ENCODE measurements at regions not wholly inside any gene's neighbourhood (a gene's known extent, or its start where the extent isn't known, plus 50 kb on each side); places are given as distances from the start of the nearest gene placed in this dataset.
"Not testable (repeated sequence)": the region's sequence is repeated elsewhere in the genome, so short reads cannot be mapped to it uniquely, and the experiment has no call there.

GRCh38 chr10:100628061-100628460, 92.3 kb downstream of the HIF1AN start:
- no peak overlapping the region for H3K4me3 Mint-ChIP-seq
- no peaks in the 10 kb centered on the region for H3K4me1 Mint-ChIP-seq (ENCODE audit: low read depth)
- H3K27ac Mint-ChIP-seq, result no peak overlapping the region
- H3K9me3 Mint-ChIP-seq, result no peaks in the 10 kb centered on the region
- peaks cover 55% of the 10 kb centered on the region for H3K27me3 Mint-ChIP-seq
- DNase-seq, result no peak
- H3K36me3 Mint-ChIP-seq (ENCODE audit: low read depth), result no peaks in the 10 kb centered on the region

GRCh38 chr10:100631192-100631591, 95.4 kb downstream of the HIF1AN start:
- Mint-ChIP-seq H3K4me3 (no peak overlapping the region), H3K4me1 (ENCODE audit: low read depth) (no peaks in the 10 kb centered on the region), H3K36me3 (ENCODE audit: low read depth) (no peaks in the 10 kb centered on the region), H3K9me3 (no peaks in the 10 kb centered on the region), H3K27ac (no peak overlapping the region), H3K27me3 (peaks cover 39% of the 10 kb centered on the region)
- DNase-seq, result no peak

GRCh38 chr10:100632027-100632426, 96.3 kb downstream of the HIF1AN start:
- no peak overlapping the region for H3K4me3 Mint-ChIP-seq
- no peaks in the 10 kb centered on the region for H3K9me3 Mint-ChIP-seq
- peaks cover 38% of the 10 kb centered on the region for H3K27me3 Mint-ChIP-seq
- H3K36me3 Mint-ChIP-seq (ENCODE audit: low read depth), result no peaks in the 10 kb centered on the region
- no peak for DNase-seq
- H3K27ac Mint-ChIP-seq, result no peak overlapping the region
- H3K4me1 Mint-ChIP-seq (ENCODE audit: low read depth), result no peaks in the 10 kb centered on the region

GRCh38 chr10:100634034-100634433, 98.3 kb downstream of the HIF1AN start:
- DNase-seq, result no peak
- Mint-ChIP-seq H3K27ac (no peak overlapping the region), H3K27me3 (peaks cover 47% of the 10 kb centered on the region), H3K4me3 (no peak overlapping the region), H3K4me1 (ENCODE audit: low read depth) (no peaks in the 10 kb centered on the region), H3K9me3 (no peaks in the 10 kb centered on the region), H3K36me3 (ENCODE audit: low read depth) (no peaks in the 10 kb centered on the region)

- no peaks in the 10 kb centered on the region for H3K36me3 Mint-ChIP-seq (ENCODE audit: low read depth)
- peaks cover 1% of the 10 kb centered on the region for H3K4me1 Mint-ChIP-seq (ENCODE audit: low read depth)
- no peaks in the 10 kb centered on the region for H3K9me3 Mint-ChIP-seq
- no peak overlapping the region for H3K27ac Mint-ChIP-seq
- H3K27me3 Mint-ChIP-seq, result peaks cover 67% of the 10 kb centered on the region
- DNase-seq, result no peak
- no peak overlapping the region for H3K4me3 Mint-ChIP-seq
Measured at GRCh38 chr10:100636848-100637553, 101.3 kb downstream of the HIF1AN start.

GRCh38 chr10:100637785-100638184, 102.0 kb downstream of the HIF1AN start:
- no peaks in the 10 kb centered on the region for H3K36me3 Mint-ChIP-seq (ENCODE audit: low read depth)
- H3K27ac Mint-ChIP-seq, result no peak overlapping the region
- H3K27me3 Mint-ChIP-seq, result peaks cover 70% of the 10 kb centered on the region
- no peaks in the 10 kb centered on the region for H3K9me3 Mint-ChIP-seq
- H3K4me1 Mint-ChIP-seq (ENCODE audit: low read depth), result peaks cover 8% of the 10 kb centered on the region
- H3K4me3 Mint-ChIP-seq, result no peak overlapping the region
- no peak for DNase-seq

GRCh38 chr10:100638969-100639368, 103.2 kb downstream of the HIF1AN start:
- H3K9me3 Mint-ChIP-seq; H3K27ac Mint-ChIP-seq; H3K4me3 Mint-ChIP-seq; DNase-seq; H3K4me1 Mint-ChIP-seq (ENCODE audit: low read depth); H3K36me3 Mint-ChIP-seq (ENCODE audit: low read depth): not testable (repeated sequence)
- peaks cover 73% of the 10 kb centered on the region for H3K27me3 Mint-ChIP-seq

- Mint-ChIP-seq H3K4me1 (ENCODE audit: low read depth) (peaks cover 8% of the 10 kb centered on the region), H3K27ac (no peak overlapping the region), H3K4me3 (no peak overlapping the region), H3K9me3 (no peaks in the 10 kb centered on the region), H3K27me3 (peaks cover 79% of the 10 kb centered on the region), H3K36me3 (ENCODE audit: low read depth) (no peaks in the 10 kb centered on the region)
- DNase-seq, result no peak
Measured at GRCh38 chr10:100642295-100642994, 102.9 kb upstream of the PAX2 start.

- Mint-ChIP-seq H3K9me3 (no peaks in the 10 kb centered on the region), H3K27ac (no peak overlapping the region), H3K36me3 (ENCODE audit: low read depth) (no peaks in the 10 kb centered on the region), H3K4me3 (no peak overlapping the region), H3K27me3 (peaks cover 73% of the 10 kb centered on the region), H3K4me1 (ENCODE audit: low read depth) (peaks cover 8% of the 10 kb centered on the region)
- DNase-seq, result no peak
Measured at GRCh38 chr10:100645091-100645490, 100.3 kb upstream of the PAX2 start.

- peaks cover 8% of the 10 kb centered on the region for H3K4me1 Mint-ChIP-seq (ENCODE audit: low read depth)
- H3K4me3 Mint-ChIP-seq, result no peak overlapping the region
- H3K9me3 Mint-ChIP-seq, result no peaks in the 10 kb centered on the region
Measured at GRCh38 chr10:100645613-100646392, 99.6 kb upstream of the PAX2 start.

GRCh38 chr10:100647928-100648327, 97.5 kb upstream of the PAX2 start:
- DNase-seq, result no peak
- peaks cover 68% of the 10 kb centered on the region for H3K27me3 Mint-ChIP-seq
- H3K4me1 Mint-ChIP-seq (ENCODE audit: low read depth), result no peaks in the 10 kb centered on the region
- no peak overlapping the region for H3K27ac Mint-ChIP-seq
- no peaks in the 10 kb centered on the region for H3K9me3 Mint-ChIP-seq
- no peaks in the 10 kb centered on the region for H3K36me3 Mint-ChIP-seq (ENCODE audit: low read depth)
- no peak overlapping the region for H3K4me3 Mint-ChIP-seq

More at GRCh38 chr10:100645613-100646392, 99.6 kb upstream of the PAX2 start:
- Mint-ChIP-seq H3K27ac (no peak overlapping the region), H3K27me3 (peaks cover 76% of the 10 kb centered on the region), H3K36me3 (ENCODE audit: low read depth) (no peaks in the 10 kb centered on the region)
- DNase-seq, result no peak

GRCh38 chr10:100650693-100651092, 94.7 kb upstream of the PAX2 start:
- peaks cover 17% of the 10 kb centered on the region for H3K4me1 Mint-ChIP-seq (ENCODE audit: low read depth)
- no peaks in the 10 kb centered on the region for H3K9me3 Mint-ChIP-seq
- H3K27ac Mint-ChIP-seq, result no peak overlapping the region
- DNase-seq, result no peak
- no peak overlapping the region for H3K4me3 Mint-ChIP-seq
- peaks cover 75% of the 10 kb centered on the region for H3K27me3 Mint-ChIP-seq
- H3K36me3 Mint-ChIP-seq (ENCODE audit: low read depth), result no peaks in the 10 kb centered on the region

- not testable (repeated sequence) for DNase-seq; H3K9me3 Mint-ChIP-seq; H3K36me3 Mint-ChIP-seq (ENCODE audit: low read depth); H3K27ac Mint-ChIP-seq; H3K4me3 Mint-ChIP-seq
- peaks cover 21% of the 10 kb centered on the region for H3K4me1 Mint-ChIP-seq (ENCODE audit: low read depth)
- peaks cover 76% of the 10 kb centered on the region for H3K27me3 Mint-ChIP-seq
Measured at GRCh38 chr10:100651099-100651498, 94.3 kb upstream of the PAX2 start.

- no peak for DNase-seq
- H3K36me3 Mint-ChIP-seq (ENCODE audit: low read depth), result no peaks in the 10 kb centered on the region
- H3K4me1 Mint-ChIP-seq (ENCODE audit: low read depth), result peaks cover 22% of the 10 kb centered on the region
- H3K27me3 Mint-ChIP-seq, result peaks cover 71% of the 10 kb centered on the region
- H3K27ac Mint-ChIP-seq, result no peak overlapping the region
- H3K9me3 Mint-ChIP-seq, result no peaks in the 10 kb centered on the region
- H3K4me3 Mint-ChIP-seq, result no peak overlapping the region
Measured at GRCh38 chr10:100651916-100652315, 93.5 kb upstream of the PAX2 start.

Measured in activated T-cell treated with anti-CD3 and anti-CD28 coated beads, Interleukin-2, amount 50 U/mL, for 24 hours (primary cell).